Brain pericyte (primary cell): ENCODE measurements at regions not wholly inside any gene's neighbourhood (a gene's known extent, or its start where the extent isn't known, plus 50 kb on each side); places are given as distances from the start of the nearest gene placed in this dataset.

ENCODE experiments used
- DNase-seq: peaks from one replicate; pipeline ENCODE4 v3.0.0-alpha.2; 2012; ENCODE audit warnings: low read depth, low spot score

DNA sequence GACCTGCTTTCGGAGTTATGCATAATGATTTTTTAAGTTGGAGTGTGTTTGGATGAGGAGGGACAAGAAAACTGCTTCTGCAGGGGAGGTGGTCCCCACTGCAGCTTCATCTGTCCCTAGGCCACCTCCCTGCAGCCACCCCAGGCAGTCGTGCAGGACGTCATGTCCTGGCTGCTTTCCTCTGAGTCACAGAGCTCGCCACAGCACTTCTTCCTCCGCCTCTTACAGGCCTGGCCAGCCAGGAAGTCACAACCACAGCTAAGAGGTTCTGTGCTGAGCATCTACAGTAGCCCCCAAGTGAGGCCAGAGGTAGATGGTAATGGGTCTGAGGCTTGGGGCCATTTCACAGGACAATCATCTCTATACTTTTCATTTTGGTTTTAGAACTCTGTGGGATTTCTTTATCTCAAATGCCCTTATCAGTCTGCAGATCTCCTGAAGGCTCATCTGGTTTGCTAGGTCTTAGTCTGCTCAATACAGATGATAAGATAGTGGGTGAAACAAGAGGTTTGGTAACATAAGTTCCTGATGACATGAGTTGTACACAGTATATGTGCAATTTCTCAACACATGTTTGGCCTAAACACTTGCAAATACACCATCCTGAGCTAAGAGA, 106.4 kb downstream of the ARF6 start:
- no peak for DNase-seq

DNA sequence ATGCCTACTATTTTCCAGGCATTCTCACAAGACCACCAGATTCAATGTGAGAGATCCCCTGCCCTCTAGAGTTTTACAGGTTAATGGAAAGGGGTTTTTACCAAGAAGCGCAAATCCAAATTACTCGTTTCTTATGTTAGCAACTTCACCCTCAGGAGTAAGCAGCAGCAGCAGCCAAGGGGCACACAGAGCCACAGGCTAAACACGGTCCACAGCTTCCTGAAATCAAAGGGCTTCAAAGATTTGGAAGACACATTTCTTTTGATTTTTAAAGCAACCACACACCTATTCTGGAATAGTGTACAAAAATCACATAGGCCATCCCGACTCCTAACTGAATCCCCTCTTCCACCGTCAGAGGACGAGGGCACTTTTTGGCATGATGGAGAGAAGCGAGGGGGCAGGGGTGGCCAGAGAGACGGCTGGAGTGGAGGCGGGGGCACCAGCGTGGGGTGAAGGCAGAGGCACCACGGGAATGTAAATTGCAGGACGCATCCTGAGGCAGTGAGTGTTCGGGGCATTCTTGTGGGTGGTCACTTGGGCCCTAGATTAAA, 107.0 kb downstream of the ARF6 start:
- no peak for DNase-seq

DNA sequence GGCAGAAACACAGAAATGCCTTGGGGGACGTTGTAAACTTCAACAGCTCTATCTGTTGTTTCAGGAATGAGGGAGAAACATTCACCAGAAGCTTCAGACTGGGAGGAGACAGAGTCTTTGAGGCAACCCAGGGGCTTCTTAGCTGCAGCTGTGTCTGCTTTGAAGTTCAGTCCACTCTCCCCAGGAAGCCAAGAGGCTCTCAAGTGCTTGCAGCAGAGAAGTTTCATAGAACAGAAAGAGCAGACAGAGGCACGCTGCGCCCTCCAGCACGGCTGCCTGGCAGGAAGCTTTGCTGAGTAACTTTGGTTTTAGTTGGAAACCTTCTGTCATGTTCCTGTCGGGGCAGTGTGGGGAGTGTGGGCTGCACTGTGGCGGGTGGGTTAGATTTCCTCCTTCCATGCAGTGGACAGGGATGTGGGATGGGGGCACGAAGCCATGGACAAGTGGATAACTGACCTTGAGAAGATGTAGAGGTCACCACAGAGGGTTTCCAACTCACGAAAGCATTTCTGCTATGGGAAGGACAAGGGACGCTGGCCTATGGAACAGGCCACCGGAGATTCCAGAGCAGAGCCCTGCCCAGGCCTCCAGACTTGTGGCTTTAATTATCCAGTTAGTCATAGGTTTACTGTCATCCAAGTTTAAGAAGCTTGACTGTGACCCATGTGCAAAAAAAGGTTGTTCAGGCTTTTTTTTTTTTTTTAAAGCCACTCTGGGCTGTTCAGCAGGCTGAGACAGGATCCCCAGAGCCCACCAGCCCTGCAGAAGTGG, 107.7 kb downstream of the ARF6 start:
- DNase-seq, result peak; percentile 78

DNA sequence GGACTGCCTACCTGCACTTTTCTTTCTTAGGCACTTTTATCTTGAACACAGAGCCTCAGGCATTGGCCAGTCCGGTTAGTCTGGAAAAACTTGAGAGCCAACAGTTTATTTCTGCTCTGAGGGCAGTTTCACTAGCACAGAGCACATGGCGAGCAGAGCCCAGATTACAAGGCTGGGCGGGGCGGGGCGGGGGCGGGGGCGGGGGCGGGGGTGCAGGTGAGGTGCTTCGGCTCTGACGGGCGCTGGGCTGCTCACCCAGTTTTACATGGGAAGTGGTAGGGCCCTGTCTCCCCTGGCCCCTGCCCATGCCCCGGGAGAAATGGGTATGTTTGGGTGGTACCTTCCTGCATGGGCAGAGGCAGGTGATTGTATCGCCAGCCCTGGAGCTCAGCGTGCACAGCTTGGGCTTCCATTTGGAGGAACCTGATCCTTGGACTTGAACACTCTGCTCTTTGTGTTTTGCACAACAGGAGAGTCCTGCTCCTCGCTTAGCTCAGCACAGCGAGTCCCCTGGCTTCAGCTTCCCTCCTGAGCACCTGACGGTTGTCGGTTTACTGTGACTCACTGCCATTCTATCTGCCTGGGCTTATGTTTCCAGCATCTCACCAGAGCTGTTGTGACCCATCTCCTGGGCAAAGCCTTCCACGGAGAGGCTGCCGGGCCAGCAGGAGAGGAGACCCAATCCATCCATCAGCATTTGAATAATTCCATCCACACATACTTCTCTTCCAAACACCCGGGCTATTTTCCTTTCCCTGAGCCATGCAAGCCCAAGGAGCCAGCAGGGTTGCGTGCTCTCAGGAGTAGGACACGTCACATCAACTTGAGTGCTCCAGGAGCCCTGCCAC, 108.5 kb downstream of the ARF6 start:
- DNase-seq, result no peak

DNA sequence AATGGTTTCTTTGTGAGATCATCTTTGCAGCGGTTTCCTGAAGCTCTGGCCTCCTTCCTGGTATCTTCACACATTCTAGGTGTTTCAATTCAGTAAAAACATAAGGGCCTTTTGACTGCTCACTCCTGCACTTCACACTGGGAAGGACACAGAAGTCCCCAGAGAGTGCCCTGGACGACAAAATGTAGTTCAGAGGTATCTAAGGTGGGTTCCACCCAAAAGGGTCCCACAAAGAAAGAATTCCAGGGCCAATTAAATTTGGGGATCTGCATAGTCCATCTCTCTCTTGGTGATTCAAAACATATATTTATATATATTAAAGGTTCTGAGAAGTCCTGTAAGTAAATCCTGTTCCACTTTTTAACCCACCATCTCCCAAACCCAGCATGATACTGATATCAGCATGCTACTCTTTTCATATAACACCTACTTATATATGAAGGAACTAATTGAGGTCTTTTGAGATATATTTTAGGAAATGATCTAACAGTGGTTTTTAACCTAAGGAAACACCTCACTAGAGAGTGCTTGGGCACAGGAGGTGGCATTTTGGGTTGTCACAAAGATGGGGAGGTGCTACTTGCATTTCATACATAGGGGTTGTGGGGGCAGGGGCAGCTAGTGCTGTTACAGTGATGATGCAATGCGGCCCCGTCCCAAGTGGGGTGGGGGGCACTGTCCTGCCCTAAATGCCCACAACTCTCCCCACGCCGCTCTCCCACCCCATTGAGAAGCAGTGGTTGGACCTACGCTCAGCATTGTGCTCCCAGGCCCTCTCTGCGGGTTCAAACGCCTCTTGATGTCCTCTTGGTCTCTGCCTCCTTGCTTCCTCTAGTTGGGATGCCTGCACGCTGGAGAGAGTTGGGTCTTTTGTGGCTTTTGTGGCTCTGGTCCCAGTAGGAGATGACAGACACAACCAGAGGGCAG, 109.4 kb downstream of the ARF6 start:
- DNase-seq, result no peak

DNA sequence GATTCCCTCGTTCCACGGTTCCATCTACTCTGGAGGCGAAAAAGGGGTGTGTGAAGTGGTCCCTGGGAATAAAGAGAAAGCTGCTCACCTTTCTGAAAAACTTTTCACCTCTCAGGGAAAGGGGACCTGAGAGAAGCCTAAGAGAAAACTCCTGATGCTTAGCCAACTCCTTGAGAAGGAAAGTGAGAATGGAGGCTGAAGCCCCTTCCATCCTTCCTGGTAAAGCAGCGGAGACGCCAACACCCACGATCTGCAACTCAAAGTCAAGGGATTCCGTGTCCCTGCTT, 110.0 kb downstream of the ARF6 start:
- DNase-seq, result no peak

DNA sequence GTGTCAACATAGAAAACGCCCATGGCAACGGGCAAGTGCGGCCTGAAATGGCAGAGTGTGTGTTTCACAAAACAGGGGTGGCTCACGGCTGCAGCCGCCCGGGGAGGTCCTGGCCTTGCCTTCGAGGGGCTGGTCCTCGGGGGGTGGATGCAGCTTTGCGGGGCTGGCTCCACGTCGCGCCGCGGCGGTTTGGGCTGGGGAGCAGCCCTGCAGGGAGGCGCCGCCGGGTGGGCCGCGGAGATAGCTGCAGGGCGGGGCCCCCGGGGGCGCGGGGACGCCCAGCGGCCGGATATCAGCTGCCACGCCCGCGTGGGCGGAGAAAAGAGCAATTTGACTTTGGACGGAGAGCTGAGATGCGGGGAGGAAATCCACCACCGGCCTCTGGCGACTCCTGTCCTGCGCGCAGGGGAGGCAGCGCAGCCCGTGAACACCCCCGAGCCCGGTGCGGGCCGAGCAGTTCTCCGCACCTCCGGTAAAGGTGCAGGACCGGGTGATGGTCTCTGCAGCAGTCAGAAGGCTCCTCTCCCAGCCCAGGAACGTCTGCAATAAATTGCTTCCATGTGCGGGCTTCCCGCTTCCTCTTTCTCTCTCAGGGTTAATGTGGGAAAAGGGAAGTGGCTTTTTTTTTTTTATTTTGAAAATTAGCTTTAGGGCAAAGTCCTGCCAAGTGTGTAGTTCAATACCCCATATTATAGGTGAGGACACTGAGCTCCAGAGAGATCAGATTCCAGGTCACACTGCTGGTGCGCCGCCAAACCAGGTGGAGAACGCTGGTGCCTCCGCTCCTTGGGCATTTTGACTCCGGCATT, 110.5 kb downstream of the ARF6 start:
- no peak for DNase-seq

DNA sequence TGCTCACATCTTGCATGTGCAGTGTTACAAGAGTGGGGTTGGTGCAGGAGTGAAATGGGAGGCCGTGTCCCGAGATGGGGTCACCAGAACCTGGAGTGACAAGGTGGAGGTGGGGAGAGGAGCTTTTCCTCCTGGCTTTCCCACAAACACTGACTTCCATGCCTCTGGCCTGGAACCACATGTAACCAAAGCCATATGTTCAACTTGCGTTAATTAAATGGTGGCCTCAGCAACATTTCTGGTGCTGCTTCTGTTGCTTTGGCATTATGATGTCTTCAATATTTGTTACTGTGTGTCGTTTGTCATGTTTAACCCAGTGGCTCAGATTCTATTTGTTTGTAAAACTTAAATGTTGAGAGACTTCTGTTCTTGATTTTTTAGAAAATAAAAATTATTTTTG, 110.2 kb downstream of the VCPKMT start:
- DNase-seq, result no peak

DNA sequence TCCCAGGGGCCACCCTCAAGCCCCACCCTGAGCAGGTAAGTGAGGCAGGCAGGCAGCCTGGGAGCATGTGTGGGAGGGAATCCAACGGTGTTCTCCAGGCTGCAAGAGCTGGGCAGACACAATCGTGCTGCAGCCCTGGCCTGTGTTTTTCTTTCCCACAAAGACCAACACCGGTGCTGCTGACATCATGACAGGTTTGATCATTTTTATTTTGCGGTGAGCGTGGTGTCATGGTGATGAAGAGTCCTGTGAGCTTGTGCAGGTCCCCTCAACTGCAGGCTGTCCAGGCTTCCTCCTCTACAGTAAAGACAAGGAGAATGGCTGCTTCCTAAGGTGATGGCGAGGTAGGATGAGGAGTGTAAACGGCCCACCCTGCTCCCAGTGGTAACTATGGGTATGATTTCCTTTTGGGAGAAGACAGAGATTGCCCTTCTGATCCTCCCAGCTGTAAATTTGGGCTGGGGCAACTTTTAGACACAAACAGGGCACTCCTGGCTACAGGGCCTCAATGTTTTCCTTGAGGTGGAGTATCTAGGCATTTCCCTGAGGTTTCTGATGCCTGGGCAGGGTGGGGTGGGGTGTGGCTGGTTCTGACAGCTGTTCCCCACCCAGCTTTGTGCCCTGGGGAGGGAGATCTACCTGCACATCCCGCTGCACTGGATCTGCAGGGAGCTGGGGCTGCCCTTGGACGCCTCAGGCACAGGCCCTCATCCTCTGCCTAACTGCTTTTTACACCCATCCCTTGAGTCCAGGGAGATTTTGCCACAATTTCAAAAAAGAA, 109.1 kb downstream of the VCPKMT start:
- no peak for DNase-seq

DNA sequence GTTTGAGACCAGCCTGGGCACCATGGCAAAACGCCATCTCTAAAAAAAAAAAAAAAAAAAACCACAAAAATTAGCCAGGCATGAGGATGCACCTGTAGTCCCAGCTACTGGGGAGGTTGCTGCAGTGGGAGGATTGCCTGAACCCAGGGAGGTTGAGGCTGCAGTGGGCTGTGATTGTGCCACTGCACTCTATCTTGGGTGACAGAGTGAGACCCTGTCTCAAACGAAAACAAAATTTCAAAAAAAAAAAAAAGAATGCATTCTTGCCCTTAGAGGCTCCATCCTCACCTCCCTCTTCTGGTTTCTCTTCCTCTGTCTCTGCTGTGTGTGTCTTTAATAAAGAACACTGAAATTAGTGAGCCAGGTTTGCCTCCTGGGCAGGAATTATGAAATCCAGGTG, 107.8 kb downstream of the VCPKMT start:
- no peak for DNase-seq

DNA sequence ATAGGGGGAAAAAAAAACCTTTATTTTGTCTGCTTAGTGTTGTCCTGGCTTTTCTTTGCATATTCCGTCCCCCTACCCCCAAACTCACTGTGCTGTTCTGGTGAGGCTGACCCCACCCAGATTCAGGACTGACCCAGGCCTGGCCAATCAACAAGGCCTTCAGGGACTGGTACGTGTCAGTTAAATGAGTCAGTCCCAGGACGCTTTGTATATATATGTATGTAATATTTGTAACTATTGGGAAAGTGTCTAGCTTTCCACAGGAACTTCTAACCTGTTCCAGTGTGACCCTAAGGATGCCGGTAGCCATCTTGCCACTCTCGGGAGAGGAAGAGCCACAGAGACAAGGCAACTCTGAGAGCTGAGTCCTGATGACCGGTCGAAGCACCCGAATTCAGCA, 107.4 kb downstream of the VCPKMT start:
- DNase-seq, result no peak

DNA sequence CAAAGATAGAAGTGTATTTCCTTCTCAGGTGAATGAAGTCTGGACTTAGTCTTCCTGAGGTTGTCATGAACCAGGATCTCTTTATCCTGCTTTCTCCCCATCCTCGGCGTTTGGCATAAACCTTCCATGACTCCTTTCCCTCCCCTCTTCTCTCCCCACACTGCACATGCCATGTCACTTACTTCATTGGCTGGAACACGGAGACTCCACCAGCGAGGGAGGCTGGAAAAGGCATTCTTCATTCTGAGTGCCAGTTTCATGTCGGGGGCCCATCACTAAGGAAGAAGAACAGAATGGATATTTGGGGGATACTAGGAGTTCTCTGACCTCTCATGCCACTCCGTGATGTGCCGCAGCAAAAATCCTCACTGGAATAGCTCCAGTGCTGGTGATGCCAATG, 105.6 kb downstream of the VCPKMT start:
- no peak for DNase-seq

DNA sequence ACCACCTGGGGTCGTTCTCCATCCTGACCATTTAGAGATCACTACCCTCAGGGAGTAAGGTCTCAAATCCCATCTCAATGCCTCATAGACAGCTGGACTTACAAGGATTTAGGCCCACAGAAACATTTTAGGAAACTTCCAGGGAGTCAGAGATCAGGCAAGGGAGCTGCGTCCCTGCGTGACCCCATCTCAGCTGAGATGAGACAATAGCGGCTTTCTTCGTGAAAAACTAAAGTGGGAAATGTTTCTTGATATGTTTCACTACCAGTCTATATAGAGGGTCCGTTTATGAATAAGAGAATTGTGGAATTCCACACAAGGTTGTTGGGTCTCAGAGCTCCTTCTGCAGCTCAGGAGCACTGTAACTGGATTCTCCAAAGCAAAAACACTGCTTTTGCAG, 105.1 kb downstream of the VCPKMT start:
- no peak for DNase-seq

DNA sequence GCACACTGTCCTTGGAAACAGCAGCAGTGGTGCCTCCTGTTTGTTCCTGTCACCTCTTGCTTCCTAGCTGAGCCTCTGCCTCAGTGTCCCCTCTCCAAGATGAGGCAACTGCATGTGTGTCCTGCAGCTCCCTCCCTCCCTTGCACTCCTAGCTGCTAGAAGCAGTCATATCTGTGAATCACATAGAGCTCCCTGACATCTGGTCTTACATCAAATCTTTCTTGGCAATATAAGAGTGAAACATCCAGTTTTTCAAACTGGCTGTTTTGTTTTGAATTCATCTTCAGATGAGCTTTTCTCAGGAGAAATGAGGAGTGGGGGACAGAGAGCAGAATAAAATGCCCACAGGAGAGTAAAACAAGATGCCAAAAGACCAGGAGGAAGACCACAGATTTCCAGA, 103.7 kb downstream of the VCPKMT start:
- no peak for DNase-seq

DNA sequence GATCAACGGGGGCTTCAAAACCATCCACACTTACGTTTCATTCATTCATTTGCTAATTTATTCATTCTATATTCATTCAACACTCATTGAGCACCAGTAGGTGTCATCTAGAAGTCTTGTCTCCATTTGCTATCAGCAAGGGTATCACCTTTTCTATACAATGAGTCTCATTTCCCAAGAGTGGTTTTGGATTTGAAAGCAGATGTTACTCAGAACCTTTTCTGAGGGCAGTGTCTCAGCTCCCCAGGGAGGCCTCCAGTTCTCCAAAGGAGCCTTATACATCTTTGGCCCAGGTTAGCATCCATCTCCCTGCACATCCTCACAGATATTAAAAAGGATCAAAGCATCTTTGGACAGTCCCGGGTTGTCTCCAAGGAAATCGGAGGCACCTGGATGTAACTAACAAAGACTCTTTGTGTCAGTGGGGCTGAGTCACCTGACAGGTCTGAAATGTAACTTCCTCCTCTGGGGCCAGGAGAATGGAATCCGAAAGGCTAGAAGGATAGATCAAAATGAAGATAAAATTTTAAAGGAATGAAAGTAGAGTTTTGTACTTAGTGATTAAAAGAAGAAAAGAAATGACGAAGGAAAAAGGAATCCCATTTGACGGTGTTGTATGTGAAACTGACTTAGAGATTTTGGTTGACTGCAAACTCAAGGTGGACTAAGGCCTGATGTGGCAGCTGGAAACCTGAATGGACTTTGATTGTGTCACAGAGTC, 103.0 kb downstream of the VCPKMT start:
- no peak for DNase-seq

DNA sequence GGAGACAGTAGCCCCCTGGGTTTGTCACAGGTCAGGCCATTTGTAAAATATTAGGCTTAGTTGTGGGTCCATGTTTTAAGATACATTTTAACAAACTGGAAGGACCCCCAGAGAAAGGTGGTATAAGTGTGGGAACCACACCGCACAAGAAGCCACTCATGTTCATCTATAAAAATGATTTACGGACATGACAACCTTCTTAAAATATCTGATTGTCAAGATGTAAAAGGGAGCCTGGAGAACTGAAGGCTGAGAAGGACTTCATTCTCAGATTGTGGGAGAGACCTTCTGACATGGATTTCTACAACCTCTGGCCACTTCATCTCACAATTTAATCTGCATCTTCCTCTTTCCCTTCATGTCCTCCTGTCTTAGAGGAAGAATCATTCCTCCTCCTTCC, 102.4 kb downstream of the VCPKMT start:
- DNase-seq, result no peak

DNA sequence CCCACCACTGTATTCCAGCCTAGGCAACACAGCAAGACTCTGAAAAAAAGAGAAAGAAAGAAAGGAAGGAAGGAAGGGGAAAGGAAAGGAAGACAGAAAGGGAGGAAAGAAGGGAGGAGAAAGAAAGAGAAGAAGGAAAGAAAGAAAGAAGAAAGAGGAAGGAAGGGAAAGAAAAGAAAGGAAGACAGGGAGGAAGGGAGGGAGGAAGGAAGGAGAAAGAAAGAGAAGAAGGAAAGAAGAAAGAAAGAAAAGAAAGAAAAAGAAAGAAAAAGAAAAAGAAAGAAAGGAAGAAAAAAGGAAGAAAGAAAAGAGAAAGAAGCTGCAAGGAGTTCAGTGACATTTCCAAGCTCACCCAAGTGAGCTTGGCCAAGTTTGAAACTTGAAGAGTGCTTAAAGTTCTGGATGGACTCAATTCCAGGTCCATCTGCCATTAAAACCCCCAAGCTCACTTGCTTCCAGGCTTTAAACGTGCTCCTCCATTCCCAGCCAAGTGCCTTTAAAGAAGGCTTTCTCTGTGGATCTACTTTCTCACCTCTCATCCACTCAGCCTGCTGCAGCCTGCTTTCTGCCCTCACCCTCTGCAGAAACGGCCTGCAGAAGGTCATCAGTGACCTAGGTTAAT, 101.5 kb downstream of the VCPKMT start:
- no peak for DNase-seq

DNA sequence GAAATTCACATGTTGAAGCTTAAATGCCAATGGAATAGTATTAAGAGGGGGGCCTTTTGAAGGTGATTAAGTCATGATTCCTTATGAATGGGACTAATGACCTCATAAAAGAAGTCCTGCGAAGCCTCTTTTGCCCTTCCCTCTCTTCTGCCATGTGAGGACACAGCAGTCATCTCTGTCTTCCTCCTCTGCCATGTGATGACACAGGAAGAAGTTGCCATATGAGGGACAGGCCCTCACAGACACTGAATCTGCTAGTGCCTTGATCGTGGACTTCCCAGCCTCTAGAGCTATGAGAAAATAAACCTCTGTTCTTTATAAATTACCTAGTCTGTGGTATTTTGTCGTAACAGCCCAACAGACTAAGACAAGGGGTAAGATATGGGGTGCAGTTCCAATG, 100.7 kb downstream of the VCPKMT start:
- no peak for DNase-seq
